IPS-NIHi7 (cell line): ENCODE measurements at regions not wholly inside any gene's neighbourhood (a gene's known extent, or its start where the extent isn't known, plus 50 kb on each side); places are given as distances from the start of the nearest gene placed in this dataset.

Experiments
- DNase-seq: peaks from one replicate; pipeline ENCODE4 v3.0.0; 2012; ENCODE audit warnings: mixed read lengths; ENCODE audit errors: extremely low spot score

GRCh38 chr4:125944966-125945365 lies 630.2 kb downstream of the FAT4 start:
- no peak for DNase-seq

DNA sequence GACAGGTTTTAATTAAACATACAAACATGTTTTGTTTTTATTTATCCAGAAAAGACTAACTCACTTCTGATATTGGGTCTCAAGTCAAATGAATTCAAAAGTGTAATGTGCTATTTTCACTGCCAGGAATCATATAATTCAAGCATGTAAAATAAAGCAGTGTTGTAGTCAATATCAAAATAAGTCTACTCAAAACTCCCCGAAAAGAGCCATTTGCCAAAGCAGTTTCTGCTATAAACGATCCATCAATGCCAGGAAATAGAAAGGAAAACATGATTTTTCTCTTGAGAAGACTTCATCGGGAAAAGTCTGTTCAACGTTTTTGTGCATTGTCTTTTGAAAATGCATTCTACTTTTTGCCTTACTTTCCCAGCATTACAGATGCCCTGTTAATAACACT lies 633.3 kb downstream of the FAT4 start:
- DNase-seq, result no peak

DNA sequence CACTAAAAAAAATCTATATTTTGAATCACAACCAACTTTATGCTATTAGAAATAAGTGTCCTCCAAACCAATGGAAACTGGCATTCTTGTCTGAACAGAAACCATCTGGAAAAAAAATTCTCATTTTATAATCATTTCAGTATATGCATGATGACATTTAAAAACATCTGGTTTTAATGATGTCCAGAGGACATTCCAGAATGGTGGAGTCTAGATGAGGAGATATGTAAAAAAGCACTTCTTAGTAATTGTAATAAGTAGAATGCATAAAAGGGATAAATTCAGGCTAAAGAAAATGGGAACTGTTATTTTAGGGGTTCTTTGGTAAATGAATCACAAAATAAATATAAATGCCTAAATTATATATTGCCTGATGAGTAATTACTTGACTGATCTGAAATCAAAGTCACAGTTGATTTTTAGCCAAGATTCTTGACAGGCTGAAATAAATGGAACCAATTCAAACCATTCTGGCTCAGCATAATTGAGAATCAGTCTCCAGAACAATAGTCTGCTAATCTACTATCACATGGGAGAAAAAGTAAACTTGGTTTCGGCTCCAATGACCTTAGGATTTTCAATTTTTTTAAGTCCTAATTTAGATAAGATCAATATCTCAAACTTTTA lies 636.6 kb downstream of the FAT4 start:
- DNase-seq, result no peak

DNA sequence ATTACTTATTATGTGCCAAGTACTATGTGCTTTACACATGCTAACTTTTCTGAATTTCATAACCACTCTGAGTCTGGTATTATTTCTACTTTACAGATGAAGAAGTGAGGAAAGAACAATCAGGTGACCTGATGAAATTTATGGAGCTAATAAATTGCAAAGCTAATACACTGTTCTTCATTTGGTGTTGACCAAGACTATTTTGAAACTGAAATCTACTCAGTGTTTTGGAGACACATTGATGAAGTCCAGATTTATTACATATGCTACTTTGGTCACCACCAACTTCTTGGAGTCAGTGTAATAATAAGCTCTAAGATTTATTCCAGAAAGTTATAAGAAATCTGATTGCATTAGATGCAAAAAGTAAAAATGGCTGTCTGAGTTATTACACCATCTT lies 637.9 kb downstream of the FAT4 start:
- DNase-seq, result no peak

DNA sequence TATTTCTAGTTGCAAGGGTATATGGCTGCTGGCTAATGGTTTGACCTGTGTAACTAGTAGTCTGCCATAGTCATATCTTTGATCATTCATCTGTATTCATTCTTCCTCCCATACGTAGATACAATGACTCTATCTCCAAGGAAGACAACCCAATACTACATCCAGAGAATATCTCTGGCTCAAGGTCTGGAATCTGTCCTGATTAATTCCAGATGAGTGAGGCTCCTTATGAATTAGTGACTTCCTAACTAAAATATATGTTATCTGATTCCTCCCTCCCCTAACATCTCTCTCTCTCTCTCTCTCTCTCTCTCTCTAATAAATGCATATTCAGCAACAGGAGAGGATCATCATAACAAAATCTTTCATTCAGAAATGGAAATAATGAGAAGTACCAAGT lies 641.5 kb downstream of the FAT4 start:
- DNase-seq, result no peak

DNA sequence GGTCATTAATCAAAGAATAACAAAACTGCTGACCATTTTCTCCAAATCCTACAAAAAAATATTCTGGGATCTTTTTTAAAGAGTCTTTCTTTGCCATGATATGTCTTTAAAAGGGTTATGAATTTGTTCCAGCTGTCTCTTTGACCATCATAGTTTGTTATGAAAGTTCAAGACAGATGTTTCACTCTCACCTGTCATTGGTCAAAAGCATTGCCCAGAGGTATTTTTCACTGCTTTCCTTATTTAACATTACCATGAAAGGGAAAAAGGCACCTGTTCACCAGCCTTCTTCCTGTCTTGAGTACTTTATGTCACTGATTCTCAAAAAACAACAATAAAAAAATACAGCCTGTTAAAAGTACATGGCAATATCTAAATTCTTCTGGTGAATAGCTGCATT lies 643.8 kb downstream of the FAT4 start:
- DNase-seq, result no peak

DNA sequence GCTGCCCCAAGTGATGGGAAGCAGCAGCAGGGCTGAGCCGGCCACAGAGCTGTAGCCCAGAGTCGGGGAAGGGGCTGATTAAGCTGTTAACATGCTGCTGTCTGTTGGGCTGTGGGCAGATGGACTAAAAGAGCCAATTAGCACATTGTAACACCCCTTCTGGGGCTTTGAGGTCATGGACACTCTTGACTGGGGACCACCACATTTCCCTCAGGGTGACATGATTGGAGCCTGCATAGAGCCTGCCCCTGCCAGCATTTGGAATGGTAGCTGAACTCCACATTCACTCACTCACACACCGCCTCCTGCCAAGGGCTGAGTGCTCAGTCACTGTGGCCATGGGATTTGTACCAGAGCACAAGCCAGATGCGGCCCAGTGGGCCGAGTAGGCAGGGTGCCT lies 646.9 kb downstream of the FAT4 start:
- no peak for DNase-seq

- DNase-seq, result no peak
Observed at GRCh38 chr4:125975861-125976397, 661.2 kb downstream of the FAT4 start.

DNA sequence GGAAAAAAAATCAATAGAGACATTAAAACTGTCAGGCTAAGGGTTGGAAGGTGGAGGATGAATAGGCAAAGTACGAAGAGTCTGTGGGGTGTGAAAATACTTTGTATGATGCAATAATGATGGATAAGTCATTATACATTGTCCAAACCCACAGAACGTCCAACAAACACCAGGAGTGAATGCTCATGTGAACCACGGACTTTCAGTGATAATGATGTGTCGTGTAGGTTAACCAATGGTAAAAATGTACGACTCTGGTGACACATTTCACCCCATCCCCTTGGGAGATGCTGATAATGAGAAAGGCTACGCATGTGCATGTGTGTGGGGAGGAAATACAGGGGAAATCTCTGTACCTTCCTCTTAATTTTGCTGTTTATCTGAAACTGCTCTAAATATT lies 665.2 kb downstream of the FAT4 start:
- DNase-seq, result no peak

DNA sequence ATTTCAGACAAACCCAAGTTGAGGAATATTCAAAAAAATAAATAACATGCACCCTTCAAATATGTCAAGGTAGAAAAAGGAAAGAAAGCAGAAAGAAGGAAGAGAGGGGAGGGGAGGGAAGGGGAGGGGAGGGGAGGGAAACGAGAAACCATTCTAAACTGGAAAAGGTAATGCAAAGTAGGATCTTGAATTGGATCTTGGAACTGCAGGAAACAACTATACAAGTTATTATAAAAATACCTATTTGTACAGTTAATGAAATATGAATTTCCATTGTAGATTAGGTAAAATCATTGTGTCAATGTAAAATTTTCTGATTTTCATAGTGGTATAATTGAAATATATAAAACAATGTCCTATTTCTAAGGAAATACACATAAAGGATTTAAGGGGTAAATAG lies 668.4 kb downstream of the FAT4 start:
- DNase-seq, result no peak

DNA sequence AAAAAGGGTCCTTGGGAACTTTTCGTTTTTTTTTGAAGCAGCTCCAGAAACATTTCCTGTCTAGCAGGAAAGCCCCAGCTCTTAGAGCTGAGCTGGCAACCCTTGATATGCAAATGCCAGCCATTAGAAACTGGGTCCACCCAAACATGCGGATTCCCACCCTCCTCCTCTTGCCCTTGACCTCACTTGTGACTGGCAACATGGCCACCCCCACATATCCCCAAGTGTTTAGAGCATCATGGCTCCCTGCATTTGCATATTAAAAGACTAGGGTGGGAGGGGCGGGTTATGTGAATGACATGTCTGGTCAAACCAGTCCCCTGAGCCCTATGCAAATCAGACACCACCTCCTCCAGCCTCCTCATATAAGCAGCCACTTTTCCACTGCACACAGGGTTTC lies 671.1 kb downstream of the FAT4 start:
- DNase-seq, result peak; percentile 42

GRCh38 chr4:125986307-125986706 lies 671.6 kb downstream of the FAT4 start:
- DNase-seq, result no peak

DNA sequence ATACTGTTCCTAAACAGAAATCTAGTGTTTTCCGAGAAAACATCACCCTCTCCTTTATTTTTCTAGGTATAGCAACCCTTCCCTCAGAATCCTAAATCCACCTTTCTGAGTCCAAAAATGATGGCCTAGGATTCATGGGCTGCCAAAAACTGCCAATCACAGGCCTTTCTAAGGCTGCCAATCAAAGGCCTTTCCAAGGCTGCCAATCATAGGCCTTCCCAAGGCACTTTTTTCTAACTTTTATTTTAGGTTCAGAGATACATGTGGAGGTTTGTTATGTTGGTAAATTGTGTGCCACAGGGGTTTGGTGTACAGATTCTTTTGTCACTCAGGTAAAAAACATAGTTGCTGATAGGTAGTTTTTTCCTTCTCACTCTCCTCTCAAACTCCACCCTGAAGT lies 673.7 kb downstream of the FAT4 start:
- no peak for DNase-seq

DNA sequence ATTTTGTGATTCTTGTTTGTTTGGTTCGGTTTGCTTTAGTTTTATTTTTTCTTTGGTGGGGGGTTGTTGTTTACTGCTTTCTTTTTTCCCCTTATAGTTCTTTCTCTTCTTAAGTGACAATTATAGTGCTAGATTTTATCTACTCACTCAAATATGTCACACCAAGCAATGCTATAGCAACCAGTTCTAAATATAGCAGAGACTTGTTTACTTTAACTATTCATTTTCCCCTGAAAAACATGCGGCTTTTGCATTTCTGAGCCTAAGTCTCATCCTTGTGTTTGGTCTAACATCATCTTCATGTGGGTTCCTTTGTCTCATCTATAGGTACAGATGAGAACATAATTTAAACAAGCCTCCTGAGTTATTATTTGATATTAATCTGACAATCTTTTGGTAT lies 676.6 kb downstream of the FAT4 start:
- DNase-seq, result no peak

- no peak for DNase-seq
Observed at GRCh38 chr4:125992891-125993290, 678.1 kb downstream of the FAT4 start.

DNA sequence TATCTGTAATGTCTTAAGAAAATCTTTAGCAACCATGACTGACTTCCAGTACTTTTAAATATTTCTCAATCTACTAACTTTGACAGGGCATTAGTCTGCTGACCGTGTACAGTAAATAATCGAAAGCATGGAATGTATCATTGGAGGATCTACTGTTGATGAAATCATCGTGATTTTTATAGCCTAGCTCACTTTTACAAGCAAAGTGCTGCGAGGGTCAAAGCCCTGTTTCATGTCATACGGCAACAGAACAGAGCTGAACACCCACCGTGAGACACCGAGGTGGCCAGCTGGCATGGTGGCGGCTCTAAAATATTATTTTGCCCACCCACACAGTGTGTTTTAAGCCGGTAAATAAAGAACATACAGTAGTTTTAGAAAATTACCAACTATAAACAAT lies 679.3 kb downstream of the FAT4 start:
- no peak for DNase-seq

DNA sequence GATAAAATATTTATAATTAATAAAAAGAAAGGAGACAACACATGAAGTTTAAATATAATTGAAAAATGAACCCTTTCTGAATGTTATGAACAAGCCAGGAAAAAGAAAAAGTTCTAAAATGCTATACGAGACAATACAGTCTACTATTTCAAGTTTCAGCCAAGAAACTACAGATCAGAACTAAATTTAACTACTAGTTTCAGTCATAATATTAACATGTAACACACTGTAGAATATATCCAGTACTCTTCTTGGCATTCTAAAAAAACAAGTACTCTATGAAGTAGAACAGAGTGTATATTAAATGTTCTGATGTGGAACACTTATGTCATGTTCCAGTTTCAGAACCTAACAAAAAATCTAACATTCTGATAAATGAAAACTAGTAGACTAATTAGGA lies 679.7 kb downstream of the FAT4 start:
- no peak for DNase-seq

DNA sequence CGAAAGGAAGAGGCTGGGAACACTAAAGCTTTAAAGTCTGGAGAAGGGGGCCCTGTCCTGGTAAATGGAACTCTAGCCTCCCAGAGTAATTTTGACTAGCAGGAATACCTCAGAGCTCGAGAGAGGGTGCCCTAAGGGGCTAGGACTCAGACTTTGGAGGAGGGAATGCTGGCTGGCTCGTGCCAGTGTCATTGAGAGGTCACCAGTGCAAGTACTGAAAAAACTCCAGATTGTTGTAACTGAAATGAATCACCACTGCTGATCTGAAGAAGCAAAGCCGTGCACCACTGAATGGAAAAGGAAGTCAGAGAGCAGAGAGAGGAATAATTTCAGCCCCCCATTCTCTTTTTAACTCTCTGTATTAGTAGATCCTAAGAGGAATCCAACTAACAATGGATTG lies 690.2 kb downstream of the FAT4 start:
- peak; percentile 15 for DNase-seq

- DNase-seq, result no peak
Observed at GRCh38 chr4:126007142-126007541, 692.4 kb downstream of the FAT4 start.

DNA sequence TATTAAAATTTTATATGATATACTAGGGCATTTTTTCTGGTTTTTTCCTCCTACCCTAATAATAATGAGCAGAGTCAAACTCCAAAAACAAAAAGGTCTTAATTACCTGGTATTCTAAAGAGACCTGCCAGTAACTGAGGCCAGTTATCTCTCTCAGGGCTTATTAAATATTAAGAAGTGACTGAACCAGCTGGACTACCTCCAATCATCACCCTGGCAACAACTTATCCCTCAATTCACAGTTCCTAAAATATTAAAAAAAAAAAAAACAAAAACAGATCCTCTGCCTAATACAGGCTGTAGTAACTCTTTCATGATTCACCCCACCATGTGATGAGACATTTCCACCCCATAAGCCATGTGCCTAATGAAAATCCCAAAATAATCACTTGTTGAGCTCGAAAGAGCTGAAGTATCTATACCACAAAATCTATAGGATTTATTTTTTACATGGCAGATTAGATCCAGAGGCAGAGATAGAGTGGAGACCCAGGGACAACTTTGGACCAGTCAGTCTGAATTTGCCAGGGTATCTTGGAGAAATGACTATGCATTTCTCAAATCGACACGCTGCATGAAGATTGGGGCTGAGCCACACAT lies 698.0 kb downstream of the FAT4 start:
- DNase-seq, result no peak

DNA sequence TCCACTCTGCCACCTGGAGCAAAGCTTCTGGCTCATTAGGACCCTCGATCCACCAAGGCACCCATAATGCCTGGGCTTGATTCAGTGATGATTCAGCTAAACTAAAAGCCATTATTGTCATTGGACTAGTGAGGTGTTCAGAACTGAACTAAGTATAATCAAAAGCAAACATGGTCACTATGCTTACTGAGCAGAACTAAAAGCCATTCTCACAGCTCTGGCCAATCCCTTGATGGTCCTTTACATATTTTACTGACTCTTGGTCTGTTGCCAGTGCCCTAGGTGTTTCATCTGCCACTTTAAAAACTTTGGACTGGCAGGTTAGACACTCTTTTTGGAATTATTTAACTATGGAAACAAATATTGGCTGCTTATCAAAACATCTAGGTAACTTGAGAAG lies 703.5 kb downstream of the FAT4 start:
- DNase-seq, result no peak

DNA sequence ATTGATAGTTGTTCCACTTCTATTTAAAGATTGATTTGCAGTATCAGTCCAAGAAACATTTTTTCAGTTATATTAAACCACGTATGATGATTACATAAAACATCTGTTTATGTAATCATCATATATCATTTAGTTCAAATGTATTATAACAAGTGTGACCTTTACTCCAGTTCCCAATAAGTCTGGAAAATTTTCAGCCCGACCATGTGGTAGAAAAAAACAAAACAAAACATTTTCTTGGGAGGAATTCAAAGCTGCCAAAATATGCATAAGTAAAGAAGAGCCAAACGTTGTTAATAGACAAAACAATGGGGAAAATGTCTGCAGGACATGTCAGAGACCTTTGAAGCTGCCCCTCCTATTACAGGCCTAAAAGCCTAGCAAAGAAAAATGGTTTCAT lies 709.1 kb downstream of the FAT4 start:
- no peak for DNase-seq

GRCh38 chr4:126027601-126028000 lies 712.8 kb downstream of the FAT4 start:
- DNase-seq, result no peak

DNA sequence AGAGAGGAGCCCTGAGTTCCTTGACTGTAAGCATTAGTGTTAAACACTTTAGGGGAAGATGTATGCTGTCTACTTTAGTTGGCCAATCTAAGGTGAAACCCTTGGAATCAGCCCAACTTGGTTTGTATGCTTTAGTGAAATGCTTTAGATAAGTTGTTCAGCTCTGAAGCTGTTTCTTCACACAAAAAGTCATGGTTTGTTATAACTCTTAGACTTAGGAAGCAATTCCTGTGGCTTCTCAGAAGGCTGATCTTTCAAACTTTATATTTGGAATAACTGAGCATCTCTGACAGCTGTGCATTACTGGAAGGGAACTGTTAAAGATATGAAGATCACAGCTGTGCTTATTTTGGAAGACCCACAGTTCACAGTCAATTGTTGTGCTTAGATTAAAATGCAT lies 714.1 kb downstream of the FAT4 start:
- DNase-seq, result no peak
